ENCODE measurements at regions not wholly inside any gene's neighbourhood (a gene's known extent, or its start where the extent isn't known, plus 50 kb on each side); places are given as distances from the start of the nearest gene placed in this dataset.

DNA sequence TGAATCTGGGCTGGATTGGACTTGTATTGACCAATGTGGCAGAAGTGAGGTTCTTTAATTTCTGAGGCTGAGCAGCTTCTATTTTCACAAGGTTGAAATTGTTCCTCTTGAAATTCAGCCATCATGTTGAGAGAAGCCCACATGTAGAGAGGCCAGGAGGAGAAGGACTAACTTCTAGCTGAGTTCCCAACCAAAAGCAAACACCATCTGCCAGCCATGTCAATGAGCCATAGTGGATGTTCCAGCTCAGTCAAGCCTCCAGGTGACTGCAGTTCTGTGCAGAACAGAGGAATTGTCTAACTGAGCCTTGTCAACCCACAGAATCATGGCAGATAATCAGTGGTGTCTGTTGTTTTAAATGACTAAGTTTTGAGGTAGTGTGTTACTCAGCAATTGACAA lies 110.6 kb upstream of the ACVR1 start:
- Histone ChIP-seq H3K36me3 (no peaks in the 10 kb centered on the region), H3K9me3 (no peaks in the 10 kb centered on the region), H3K4me1 (no peaks in the 10 kb centered on the region), H3K27me3 (no peaks in the 10 kb centered on the region), H3K4me3 (ENCODE audit: low read depth, low read length) (no peak overlapping the region)
- TF ChIP-seq, protein P1, sequence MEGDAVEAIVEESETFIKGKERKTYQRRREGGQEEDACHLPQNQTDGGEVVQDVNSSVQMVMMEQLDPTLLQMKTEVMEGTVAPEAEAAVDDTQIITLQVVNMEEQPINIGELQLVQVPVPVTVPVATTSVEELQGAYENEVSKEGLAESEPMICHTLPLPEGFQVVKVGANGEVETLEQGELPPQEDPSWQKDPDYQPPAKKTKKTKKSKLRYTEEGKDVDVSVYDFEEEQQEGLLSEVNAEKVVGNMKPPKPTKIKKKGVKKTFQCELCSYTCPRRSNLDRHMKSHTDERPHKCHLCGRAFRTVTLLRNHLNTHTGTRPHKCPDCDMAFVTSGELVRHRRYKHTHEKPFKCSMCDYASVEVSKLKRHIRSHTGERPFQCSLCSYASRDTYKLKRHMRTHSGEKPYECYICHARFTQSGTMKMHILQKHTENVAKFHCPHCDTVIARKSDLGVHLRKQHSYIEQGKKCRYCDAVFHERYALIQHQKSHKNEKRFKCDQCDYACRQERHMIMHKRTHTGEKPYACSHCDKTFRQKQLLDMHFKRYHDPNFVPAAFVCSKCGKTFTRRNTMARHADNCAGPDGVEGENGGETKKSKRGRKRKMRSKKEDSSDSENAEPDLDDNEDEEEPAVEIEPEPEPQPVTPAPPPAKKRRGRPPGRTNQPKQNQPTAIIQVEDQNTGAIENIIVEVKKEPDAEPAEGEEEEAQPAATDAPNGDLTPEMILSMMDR (IDR thresholded peaks at IDR 0.05; ENCODE audit: low read depth, low read length): no peak
- no peak for DNase-seq

DNA sequence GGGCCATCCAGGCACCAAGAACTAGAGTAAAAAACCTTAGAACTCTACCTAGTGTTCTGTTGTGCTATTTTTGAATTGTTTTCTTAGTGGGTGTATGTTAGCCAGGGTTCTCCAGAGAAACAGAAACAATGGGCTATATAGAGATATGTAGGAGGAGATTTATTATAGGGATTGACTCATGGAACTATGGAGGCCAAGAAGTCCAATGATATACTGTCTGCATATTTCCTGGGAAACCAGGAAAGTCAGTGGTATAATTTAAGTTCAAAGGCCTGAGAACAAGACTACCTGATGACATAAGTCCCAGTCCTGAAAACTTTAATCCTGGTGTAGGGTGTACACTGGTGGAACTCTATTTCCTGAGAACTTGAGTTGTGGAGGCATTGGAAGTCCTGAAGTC lies 108.7 kb upstream of the ACVR1 start:
- no peaks in the 10 kb centered on the region for H3K36me3 ChIP-seq
- H3K27me3 ChIP-seq: no peaks in the 10 kb centered on the region
- H3K9me3 ChIP-seq: no peaks in the 10 kb centered on the region
- no peak overlapping the region for H3K4me3 ChIP-seq (ENCODE audit: low read depth, low read length)
- DNase-seq: no peak
- no peaks in the 10 kb centered on the region for H3K4me1 ChIP-seq
- TF ChIP-seq, protein P1 (IDR thresholded peaks at IDR 0.05; ENCODE audit: low read depth, low read length): no peak

DNA sequence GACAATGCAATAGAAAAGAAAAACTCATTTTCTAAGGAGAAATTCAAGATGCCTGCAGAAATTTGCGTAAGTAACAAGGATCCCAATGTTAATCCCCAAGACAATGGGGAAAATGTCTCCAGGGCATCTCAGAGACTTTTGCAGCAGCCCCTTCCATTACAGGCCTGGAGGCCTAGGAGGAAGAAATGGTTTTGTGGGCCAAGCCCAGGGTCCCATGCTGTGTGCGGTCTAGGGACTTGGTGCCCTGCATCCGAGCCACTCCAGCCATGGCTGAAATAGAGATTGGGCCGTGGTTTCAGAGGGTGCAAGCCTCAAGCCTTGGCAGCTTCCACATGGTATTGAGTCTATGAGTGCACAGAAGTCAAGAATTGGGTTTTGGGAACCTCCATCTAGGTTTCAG lies 103.9 kb upstream of the ACVR1 start:
- Histone ChIP-seq H3K27me3 (no peaks in the 10 kb centered on the region), H3K4me1 (no peaks in the 10 kb centered on the region), H3K9me3 (no peaks in the 10 kb centered on the region), H3K36me3 (no peaks in the 10 kb centered on the region), H3K4me3 (ENCODE audit: low read depth, low read length) (no peak overlapping the region)
- TF ChIP-seq, protein P1 (IDR thresholded peaks at IDR 0.05; ENCODE audit: low read depth, low read length): no peak
- DNase-seq: no peak

DNA sequence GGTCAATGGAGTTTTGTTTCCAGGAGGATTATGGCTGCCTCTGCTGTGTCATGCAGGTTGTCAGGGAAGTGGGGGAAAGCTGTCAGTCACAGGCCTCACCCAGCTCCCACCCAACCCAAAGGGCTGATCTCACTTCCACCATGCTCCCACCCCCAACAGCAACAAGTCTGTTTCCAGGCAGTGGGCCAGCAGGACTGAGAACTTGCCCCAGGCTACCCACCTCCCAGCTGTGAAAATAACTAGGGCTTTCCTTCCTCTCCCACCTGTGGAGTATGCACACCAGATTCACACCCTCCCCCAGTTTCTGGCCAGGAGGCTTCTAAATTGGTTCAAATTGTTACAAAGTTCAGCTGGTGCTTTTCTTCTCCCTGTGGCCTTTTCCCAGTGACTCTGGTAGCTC lies 95.6 kb upstream of the ACVR1 start:
- Histone ChIP-seq H3K27me3 (no peaks in the 10 kb centered on the region), H3K9me3 (no peaks in the 10 kb centered on the region)
- DNase-seq: peak; percentile 7

DNA sequence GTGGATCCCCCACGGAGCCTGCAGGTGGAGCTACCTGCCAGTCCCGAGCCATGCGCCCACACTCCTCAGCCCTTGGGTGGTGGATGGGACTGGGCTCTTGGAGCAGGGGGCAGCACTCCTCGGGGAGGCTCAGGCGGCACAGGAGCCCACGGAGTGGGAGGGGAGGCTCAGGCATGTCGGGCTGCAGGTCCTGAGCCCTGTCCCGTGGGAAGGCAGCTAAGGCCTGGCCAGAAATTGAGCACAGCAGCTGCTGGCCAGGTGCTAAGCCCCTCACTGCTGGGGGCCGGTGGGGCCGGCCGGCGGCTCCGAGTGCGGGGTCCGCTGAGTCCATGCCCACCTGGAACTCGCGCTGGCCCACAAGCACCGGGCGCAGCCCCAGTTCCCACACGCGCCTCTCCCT lies 91.7 kb upstream of the ACVR1 start:
- TF ChIP-seq, protein P1 (IDR thresholded peaks at IDR 0.05; ENCODE audit: low read depth, low read length): no peak
- no peak for DNase-seq
- H3K36me3 ChIP-seq: no peaks in the 10 kb centered on the region

More for the DNA sequence above, 95.6 kb upstream of the ACVR1 start:
- Histone ChIP-seq H3K4me1 (no peaks in the 10 kb centered on the region), H3K4me3 (ENCODE audit: low read depth, low read length) (no peak overlapping the region), H3K36me3 (no peaks in the 10 kb centered on the region)
- TF ChIP-seq, protein P1 (IDR thresholded peaks at IDR 0.05; ENCODE audit: low read depth, low read length): no peak

DNA sequence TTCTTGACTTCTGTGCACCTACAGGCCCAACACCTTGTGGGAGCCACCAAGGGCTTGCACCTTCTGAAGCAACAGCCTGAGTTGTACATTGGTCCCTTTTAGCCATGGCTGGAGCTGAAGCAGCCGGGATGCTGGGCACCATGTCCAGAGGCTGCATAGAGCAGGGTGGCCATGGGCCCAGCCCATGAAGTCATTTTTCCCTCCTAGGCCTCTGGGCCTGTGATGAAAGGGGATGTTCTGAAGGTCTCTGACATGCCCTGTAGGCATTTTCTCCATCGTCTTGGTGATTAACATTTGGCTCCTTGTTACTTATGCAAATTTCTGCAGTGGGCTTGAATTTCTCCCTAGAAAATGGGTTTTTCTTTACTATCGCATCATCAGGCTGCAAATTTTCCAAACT lies 83.1 kb upstream of the ACVR1 start:
- Histone ChIP-seq H3K36me3 (no peaks in the 10 kb centered on the region), H3K27me3 (no peaks in the 10 kb centered on the region)
- TF ChIP-seq, protein P1 (IDR thresholded peaks at IDR 0.05; ENCODE audit: low read depth, low read length): no peak

More for the DNA sequence above, 91.7 kb upstream of the ACVR1 start:
- H3K27me3 ChIP-seq: no peaks in the 10 kb centered on the region
- no peaks in the 10 kb centered on the region for H3K4me1 ChIP-seq
- H3K4me3 ChIP-seq (ENCODE audit: low read depth, low read length): no peak overlapping the region
- no peaks in the 10 kb centered on the region for H3K9me3 ChIP-seq

More for the DNA sequence above, 83.1 kb upstream of the ACVR1 start:
- Histone ChIP-seq H3K9me3 (no peaks in the 10 kb centered on the region), H3K4me1 (no peaks in the 10 kb centered on the region), H3K4me3 (ENCODE audit: low read depth, low read length) (no peak overlapping the region)
- DNase-seq: no peak

Measured in BE2C (cell line).